Cardiac fibroblast (primary cell): ENCODE measurements at regions not wholly inside any gene's neighbourhood (a gene's known extent, or its start where the extent isn't known, plus 50 kb on each side); places are given as distances from the start of the nearest gene placed in this dataset.

Source experiments
- DNase-seq, 2 donors: peaks; one replicate each; pipeline versions ENCODE4 v3.0.0 to v3.0.0-alpha.2; 2010; ENCODE audit warnings: low read depth in 2 of 2
- H3K4me3 ChIP-seq, 2 donors: replicated peaks in 1 of 2; 1 replicate in 1 of 2; 2 replicates in 1 of 2; pipeline ENCODE4 v1.5.1; 2011; ENCODE audit warnings: low read depth in 2 of 2, low read length in 2 of 2, mild to moderate bottlenecking in 2 of 2, moderate library complexity in 1 of 2
- CTCF ChIP-seq: IDR thresholded peaks from one replicate; pipeline ENCODE4 v1.5.1; 2011; ENCODE audit warnings: low read depth, mild to moderate bottlenecking, low read length, inconsistent platforms

- TF ChIP-seq CTCF: no peak
- no peak overlapping the region for H3K4me3 ChIP-seq
These were observed 96.6 kb upstream of the PTPRM start for GRCh38 chr18:7470503-7470902.

GRCh38 chr18:7476386-7476785 lies 90.7 kb upstream of the PTPRM start:
- TF ChIP-seq CTCF: no peak
- no peak overlapping the region for H3K4me3 ChIP-seq
- no peak for DNase-seq

More at GRCh38 chr18:7470503-7470902, 96.6 kb upstream of the PTPRM start:
- DNase-seq: no peak

GRCh38 chr18:7479756-7480155 lies 87.4 kb upstream of the PTPRM start:
- H3K4me3 ChIP-seq: no peak overlapping the region
- DNase-seq: peak; percentile 5 to 41
- TF ChIP-seq CTCF: no peak

- no peak overlapping the region for H3K4me3 ChIP-seq
- TF ChIP-seq CTCF: no peak
- no peak for DNase-seq
These were observed 86.2 kb upstream of the PTPRM start for GRCh38 chr18:7480879-7481278.

- TF ChIP-seq CTCF: no peak
- H3K4me3 ChIP-seq: no peak overlapping the region
- peak in 1 of 2 donors; percentile 22 for DNase-seq
These were observed 84.8 kb upstream of the PTPRM start for GRCh38 chr18:7482342-7482741.

GRCh38 chr18:7485616-7486015 lies 81.5 kb upstream of the PTPRM start:
- no peak for DNase-seq
- TF ChIP-seq CTCF: no peak
- no peak overlapping the region for H3K4me3 ChIP-seq

- no peak for TF ChIP-seq CTCF
- no peak overlapping the region for H3K4me3 ChIP-seq
- DNase-seq: no peak
These were observed 78.5 kb upstream of the PTPRM start for GRCh38 chr18:7488571-7488970.
